Ascending aorta (tissue), 2 donors: ENCODE measurements at regions not wholly inside any gene's neighbourhood (a gene's known extent, or its start where the extent isn't known, plus 50 kb on each side); places are given as distances from the start of the nearest gene placed in this dataset.

ENCODE experiments used
- DNase-seq, 2 donors: peaks; one replicate each; pipeline ENCODE4 v3.0.0-alpha.2; 2019; ENCODE audit warnings: low spot score in 2 of 2
- H3K27ac ChIP-seq, 2 donors: fragments of 200-600 bp; sonication (generic); one replicate each; pipeline ENCODE4 v1.5.1; 2016 to 2017; ENCODE audit warnings: mild to moderate bottlenecking in 1 of 2
- H3K27me3 ChIP-seq: fragments of 200-600 bp; sonication (generic); one replicate; pipeline ENCODE4 v1.5.1; 2017
- H3K36me3 ChIP-seq, 2 donors: fragments of 200-600 bp; sonication (generic); one replicate each; pipeline ENCODE4 v1.5.1; 2016
- H3K4me1 ChIP-seq, 2 donors: fragments of 200-600 bp; sonication (generic); one replicate each; pipeline ENCODE4 v1.5.1; 2016 to 2017; ENCODE audit warnings: mild to moderate bottlenecking in 1 of 2
- H3K4me3 ChIP-seq, 2 donors: fragments of 200-600 bp; sonication (generic); one replicate each; pipeline ENCODE4 v1.5.1; 2016 to 2017; ENCODE audit warnings: mild to moderate bottlenecking in 1 of 2
- H3K9me3 ChIP-seq, 2 donors: fragments of 200-600 bp; sonication (generic); one replicate each; pipeline ENCODE4 v1.5.1; 2016
- intact Hi-C: fragments of 100-400 bp; cut with DNase I; formaldehyde crosslinking; loops from one replicate; pipeline ENCODE4 v1.15.1; 2023
- TF ChIP-seq, protein P1 (sequence below), 3 experiments: fragments of 200-600 bp in 2 of 3; fragments of 450-650 bp in 1 of 3; sonication (generic) in 2 of 3; IDR thresholded peaks; one replicate each; pipeline ENCODE4 v1.5.1; 2016 to 2019; ENCODE audit warnings: antibody characterized with exemption in 3 of 3, mild to moderate bottlenecking in 1 of 3, moderate library complexity in 1 of 3

DNA sequence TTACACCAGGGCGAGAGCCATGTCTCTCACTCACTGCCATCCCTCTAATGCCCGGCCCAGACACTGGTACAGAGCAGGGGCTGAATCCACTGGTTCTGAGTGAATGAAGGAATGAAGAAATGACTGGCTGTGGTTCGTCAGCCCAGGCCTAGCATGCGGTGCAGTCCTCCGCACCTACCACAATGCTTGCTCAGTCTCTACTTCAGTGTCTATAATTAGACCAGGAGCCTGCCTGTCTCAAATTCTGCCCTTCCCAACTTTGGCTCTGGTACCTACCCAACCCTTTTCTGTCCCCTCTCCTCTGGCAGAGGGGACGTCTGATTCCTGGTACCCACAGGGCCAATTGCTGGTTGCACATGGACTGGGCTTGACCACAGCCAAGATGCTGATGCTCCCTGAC is 118.2 kb upstream of the GRIK3 start:
- TF ChIP-seq, protein P1, sequence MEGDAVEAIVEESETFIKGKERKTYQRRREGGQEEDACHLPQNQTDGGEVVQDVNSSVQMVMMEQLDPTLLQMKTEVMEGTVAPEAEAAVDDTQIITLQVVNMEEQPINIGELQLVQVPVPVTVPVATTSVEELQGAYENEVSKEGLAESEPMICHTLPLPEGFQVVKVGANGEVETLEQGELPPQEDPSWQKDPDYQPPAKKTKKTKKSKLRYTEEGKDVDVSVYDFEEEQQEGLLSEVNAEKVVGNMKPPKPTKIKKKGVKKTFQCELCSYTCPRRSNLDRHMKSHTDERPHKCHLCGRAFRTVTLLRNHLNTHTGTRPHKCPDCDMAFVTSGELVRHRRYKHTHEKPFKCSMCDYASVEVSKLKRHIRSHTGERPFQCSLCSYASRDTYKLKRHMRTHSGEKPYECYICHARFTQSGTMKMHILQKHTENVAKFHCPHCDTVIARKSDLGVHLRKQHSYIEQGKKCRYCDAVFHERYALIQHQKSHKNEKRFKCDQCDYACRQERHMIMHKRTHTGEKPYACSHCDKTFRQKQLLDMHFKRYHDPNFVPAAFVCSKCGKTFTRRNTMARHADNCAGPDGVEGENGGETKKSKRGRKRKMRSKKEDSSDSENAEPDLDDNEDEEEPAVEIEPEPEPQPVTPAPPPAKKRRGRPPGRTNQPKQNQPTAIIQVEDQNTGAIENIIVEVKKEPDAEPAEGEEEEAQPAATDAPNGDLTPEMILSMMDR (IDR thresholded peaks at IDR 0.05), result no peak
- peak in 1 of 2 donors; percentile 46 for DNase-seq
- Histone ChIP-seq H3K4me3 (no peak overlapping the region), H3K4me1 (no peaks in the 10 kb centered on the region), H3K27ac (no peak overlapping the region), H3K9me3 (no peaks in the 10 kb centered on the region), H3K36me3 (no peaks in the 10 kb centered on the region), H3K27me3 (no peaks in the 10 kb centered on the region)
- intact Hi-C loops, result no loop called here

- no peaks in the 10 kb centered on the region for H3K4me1 ChIP-seq
- H3K27ac ChIP-seq, result no peak overlapping the region
- DNase-seq, result peak in 1 of 2 donors; percentile 19
- H3K36me3 ChIP-seq, result no peaks in the 10 kb centered on the region
- H3K4me3 ChIP-seq, result no peak overlapping the region
- H3K27me3 ChIP-seq, result no peaks in the 10 kb centered on the region
- TF ChIP-seq, protein P1 (IDR thresholded peaks at IDR 0.05), result no peak
- no peaks in the 10 kb centered on the region for H3K9me3 ChIP-seq
- intact Hi-C loops, result no loop called here
These were observed 119.1 kb upstream of the GRIK3 start for GRCh38 chr1:37153116-37154100.

DNA sequence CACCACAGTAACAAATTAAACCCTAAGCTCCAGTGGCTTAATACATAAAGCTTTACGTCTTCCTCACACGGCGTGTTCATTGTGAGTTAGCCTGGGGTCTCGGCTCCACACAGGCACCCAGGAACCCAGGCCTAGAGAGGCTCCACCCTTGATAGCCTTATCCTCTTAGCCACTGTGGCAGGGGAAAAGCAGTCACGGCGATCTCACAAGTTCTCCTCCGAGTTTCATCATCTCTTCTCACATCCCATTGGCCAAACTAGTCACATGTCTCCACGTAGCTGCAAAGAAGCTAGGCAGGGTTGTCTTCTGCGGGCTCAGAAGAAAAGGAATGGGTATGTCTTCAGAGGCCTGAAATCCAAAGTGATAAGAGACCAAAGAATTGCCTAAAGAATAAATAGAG is 122.3 kb upstream of the GRIK3 start:
- Histone ChIP-seq H3K9me3 (no peaks in the 10 kb centered on the region), H3K27me3 (no peaks in the 10 kb centered on the region), H3K4me1 (no peaks in the 10 kb centered on the region), H3K4me3 (no peak overlapping the region), H3K27ac (no peak overlapping the region), H3K36me3 (no peaks in the 10 kb centered on the region)
- TF ChIP-seq, protein P1 (IDR thresholded peaks at IDR 0.05), result no peak
- intact Hi-C loops, result no loop called here
- DNase-seq, result peak in 1 of 2 donors; percentile 2

- no peak overlapping the region for H3K27ac ChIP-seq
- intact Hi-C loops, result no loop called here
- TF ChIP-seq, protein P1 (IDR thresholded peaks at IDR 0.05), result no peak
- H3K4me1 ChIP-seq, result no peaks in the 10 kb centered on the region
- no peak overlapping the region for H3K4me3 ChIP-seq
- no peaks in the 10 kb centered on the region for H3K36me3 ChIP-seq
- H3K27me3 ChIP-seq, result no peaks in the 10 kb centered on the region
- DNase-seq, result peak in 1 of 2 donors; percentile 28
- H3K9me3 ChIP-seq, result no peaks in the 10 kb centered on the region
These were observed 123.3 kb upstream of the GRIK3 start for GRCh38 chr1:37157634-37158033.

- no peak overlapping the region for H3K27ac ChIP-seq
- no peaks in the 10 kb centered on the region for H3K9me3 ChIP-seq
- H3K36me3 ChIP-seq, result no peaks in the 10 kb centered on the region
- intact Hi-C loops, result no loop called here
- TF ChIP-seq, protein P1 (IDR thresholded peaks at IDR 0.05), result no peak
- H3K4me3 ChIP-seq, result no peak overlapping the region
- no peaks in the 10 kb centered on the region for H3K27me3 ChIP-seq
- no peak for DNase-seq
- H3K4me1 ChIP-seq, result no peaks in the 10 kb centered on the region
These were observed 123.9 kb upstream of the GRIK3 start for GRCh38 chr1:37158113-37158749.
